ENCODE measurements at regions not wholly inside any gene's neighbourhood (a gene's known extent, or its start where the extent isn't known, plus 50 kb on each side); places are given as distances from the start of the nearest gene placed in this dataset.

GRCh38 chr14:83541147-83541546 is 1988.8 kb upstream of the FLRT2 start:
- DNase-seq: no peak

GRCh38 chr14:83548061-83548839 is 1981.7 kb upstream of the FLRT2 start:
- no peaks in the 10 kb centered on the region for H3K36me3 ChIP-seq (ENCODE audit: low read depth)
- ATAC-seq: no peak
- H3K4me3 ChIP-seq: no peak overlapping the region
- intact Hi-C loops (cut with DNase I, micrococcal nuclease): no loop called here
- peaks cover 6% of the 10 kb centered on the region for H3K9me3 ChIP-seq
- DNase-seq: no peak
- no peaks in the 10 kb centered on the region for H3K4me1 ChIP-seq (ENCODE audit: low read depth)
- TF ChIP-seq CTCF (IDR thresholded peaks at IDR 0.05): no peak

More at GRCh38 chr14:83541147-83541546, 1988.8 kb upstream of the FLRT2 start:
- Histone ChIP-seq H3K9me3 (peaks cover 15% of the 10 kb centered on the region), H3K36me3 (ENCODE audit: low read depth) (no peaks in the 10 kb centered on the region), H3K4me1 (ENCODE audit: low read depth) (no peaks in the 10 kb centered on the region), H3K4me3 (no peak overlapping the region)
- TF ChIP-seq CTCF (IDR thresholded peaks at IDR 0.05): no peak
- intact Hi-C loops (cut with DNase I, micrococcal nuclease): no loop called here
- no peak for ATAC-seq

- ATAC-seq: no peak
Observed at GRCh38 chr14:83556065-83556464, 1973.9 kb upstream of the FLRT2 start.

GRCh38 chr14:83556746-83557453 is 1973.0 kb upstream of the FLRT2 start:
- TF ChIP-seq CTCF (IDR thresholded peaks at IDR 0.05): no peak
- intact Hi-C loops (cut with DNase I, micrococcal nuclease): no loop called here
- no peak for ATAC-seq

More at GRCh38 chr14:83556065-83556464, 1973.9 kb upstream of the FLRT2 start:
- H3K9me3 ChIP-seq: peaks cover 14% of the 10 kb centered on the region
- no peak for TF ChIP-seq CTCF (IDR thresholded peaks at IDR 0.05)
- no peaks in the 10 kb centered on the region for H3K4me1 ChIP-seq (ENCODE audit: low read depth)
- no peaks in the 10 kb centered on the region for H3K36me3 ChIP-seq (ENCODE audit: low read depth)
- DNase-seq: no peak
- H3K4me3 ChIP-seq: no peak overlapping the region
- intact Hi-C loops (cut with DNase I, micrococcal nuclease): no loop called here

GRCh38 chr14:83558946-83559345 is 1971.0 kb upstream of the FLRT2 start:
- no peaks in the 10 kb centered on the region for H3K36me3 ChIP-seq (ENCODE audit: low read depth)
- H3K9me3 ChIP-seq: peaks cover 14% of the 10 kb centered on the region
- intact Hi-C loops (cut with DNase I, micrococcal nuclease): no loop called here
- H3K4me3 ChIP-seq: no peak overlapping the region
- no peak for DNase-seq
- H3K4me1 ChIP-seq (ENCODE audit: low read depth): no peaks in the 10 kb centered on the region
- TF ChIP-seq CTCF (IDR thresholded peaks at IDR 0.05): no peak
- ATAC-seq: no peak

More at GRCh38 chr14:83556746-83557453, 1973.0 kb upstream of the FLRT2 start:
- Histone ChIP-seq H3K36me3 (ENCODE audit: low read depth) (no peaks in the 10 kb centered on the region), H3K9me3 (peaks cover 15% of the 10 kb centered on the region), H3K4me3 (no peak overlapping the region), H3K4me1 (ENCODE audit: low read depth) (no peaks in the 10 kb centered on the region)
- no peak for DNase-seq

Measured in mucosa of descending colon (tissue), 3 donors.